ENCODE measurements at regions not wholly inside any gene's neighbourhood (a gene's known extent, or its start where the extent isn't known, plus 50 kb on each side); places are given as distances from the start of the nearest gene placed in this dataset.

GRCh38 chr20:16945619-16946018 is 197.5 kb downstream of the OTOR start:
- DNase-seq (ENCODE audit: low read depth), result no peak

- no peak for DNase-seq (ENCODE audit: low read depth)
Observed at GRCh38 chr20:16946097-16946496, 197.9 kb downstream of the OTOR start.

- DNase-seq (ENCODE audit: low read depth), result no peak
Observed at GRCh38 chr20:16947479-16947878, 199.3 kb downstream of the OTOR start.

GRCh38 chr20:16951876-16952275 is 203.7 kb downstream of the OTOR start:
- DNase-seq (ENCODE audit: low read depth), result no peak

GRCh38 chr20:16952965-16953364 is 204.8 kb downstream of the OTOR start:
- DNase-seq (ENCODE audit: low read depth), result no peak

GRCh38 chr20:16953858-16954257 is 205.7 kb downstream of the OTOR start:
- no peak for DNase-seq (ENCODE audit: low read depth)

GRCh38 chr20:16955462-16955861 is 207.3 kb downstream of the OTOR start:
- no peak for DNase-seq (ENCODE audit: low read depth)

GRCh38 chr20:16955971-16956370 is 207.8 kb downstream of the OTOR start:
- DNase-seq (ENCODE audit: low read depth), result no peak

GRCh38 chr20:16965401-16965800 is 217.2 kb downstream of the OTOR start:
- no peak for DNase-seq (ENCODE audit: low read depth)

GRCh38 chr20:16966276-16966880 is 218.2 kb downstream of the OTOR start:
- DNase-seq (ENCODE audit: low read depth), result no peak

- DNase-seq (ENCODE audit: low read depth), result no peak
Observed at GRCh38 chr20:16968099-16968498, 219.9 kb downstream of the OTOR start.

- DNase-seq (ENCODE audit: low read depth), result no peak
Observed at GRCh38 chr20:16970776-16971175, 222.6 kb downstream of the OTOR start.

- no peak for DNase-seq (ENCODE audit: low read depth)
Observed at GRCh38 chr20:16974080-16974854, 226.1 kb downstream of the OTOR start.

- no peak for DNase-seq (ENCODE audit: low read depth)
Observed at GRCh38 chr20:16974855-16975162, 226.7 kb downstream of the OTOR start.

GRCh38 chr20:16975682-16976081 is 227.5 kb downstream of the OTOR start:
- no peak for DNase-seq (ENCODE audit: low read depth)

- DNase-seq (ENCODE audit: low read depth), result no peak
Observed at GRCh38 chr20:16978497-16978896, 230.3 kb downstream of the OTOR start.

GRCh38 chr20:16982091-16982726 is 234.1 kb downstream of the OTOR start:
- no peak for DNase-seq (ENCODE audit: low read depth)

GRCh38 chr20:16984481-16984880 is 236.3 kb downstream of the OTOR start:
- no peak for DNase-seq (ENCODE audit: low read depth)

GRCh38 chr20:17003170-17003870 is 223.5 kb upstream of the PCSK2 start:
- DNase-seq (ENCODE audit: low read depth), result no peak

GRCh38 chr20:17010181-17010580 is 216.7 kb upstream of the PCSK2 start:
- no peak for DNase-seq (ENCODE audit: low read depth)

GRCh38 chr20:17012546-17013226 is 214.2 kb upstream of the PCSK2 start:
- DNase-seq (ENCODE audit: low read depth), result no peak

- no peak for DNase-seq (ENCODE audit: low read depth)
Observed at GRCh38 chr20:17014217-17014616, 212.6 kb upstream of the PCSK2 start.
